Liver (tissue), 8 donors: ENCODE measurements at regions not wholly inside any gene's neighbourhood (a gene's known extent, or its start where the extent isn't known, plus 50 kb on each side); places are given as distances from the start of the nearest gene placed in this dataset.

Source experiments
- DNase-seq: peaks from one replicate; pipeline ENCODE4 v3.0.0-alpha.2; 2017; ENCODE audit warnings: low spot score
- H3K27ac ChIP-seq, 2 donors: one replicate each; pipeline ENCODE4 v1.7.0; 2013; ENCODE audit warnings: inconsistent platforms in 2 of 2, low read length in 2 of 2, control low read depth in 1 of 2, low read depth in 1 of 2, mild to moderate bottlenecking in 1 of 2
- H3K27me3 ChIP-seq, 4 donors: one replicate each; pipeline versions ENCODE4 v1.6.1 to v1.7.0; 2013; ENCODE audit warnings: low read length in 3 of 4, inconsistent platforms in 1 of 4, mild to moderate bottlenecking in 1 of 4, moderate library complexity in 1 of 4; ENCODE audit not compliant: control insufficient read depth in 4 of 4, insufficient read depth in 4 of 4
- H3K36me3 ChIP-seq, 4 donors: one replicate each; pipeline versions ENCODE4 v1.6.1 to v1.7.0; 2013; ENCODE audit warnings: low read length in 3 of 4, mild to moderate bottlenecking in 3 of 4, low read depth in 1 of 4, moderate library complexity in 1 of 4; ENCODE audit not compliant: control insufficient read depth in 4 of 4, insufficient read depth in 3 of 4
- H3K4me1 ChIP-seq, 4 donors: one replicate each; pipeline versions ENCODE4 v1.6.1 to v1.7.0; 2013; ENCODE audit warnings: low read length in 3 of 4, mild to moderate bottlenecking in 3 of 4, moderate library complexity in 1 of 4; ENCODE audit not compliant: control insufficient read depth in 4 of 4, insufficient read depth in 4 of 4
- H3K4me3 ChIP-seq, 3 donors: one replicate each; pipeline versions ENCODE4 v1.6.1 to v1.7.0; 2013; ENCODE audit warnings: low read length in 3 of 3, control low read depth in 1 of 3, low read depth in 1 of 3, mild to moderate bottlenecking in 1 of 3
- H3K9ac ChIP-seq, 2 donors: one replicate each; pipeline ENCODE4 v1.7.0; 2013; ENCODE audit warnings: low read length in 2 of 2, mild to moderate bottlenecking in 2 of 2, moderate library complexity in 2 of 2, control low read depth in 1 of 2, low read depth in 1 of 2
- H3K9me3 ChIP-seq, 4 donors: one replicate each; pipeline versions ENCODE4 v1.6.1 to v1.7.0; 2013; ENCODE audit warnings: low read length in 3 of 4; ENCODE audit not compliant: control insufficient read depth in 4 of 4
- EGR1 ChIP-seq, 2 donors: IDR thresholded peaks; 2 replicates each; pipeline ENCODE4 v1.6.1; 2016 to 2018; ENCODE audit warnings: antibody characterized with exemption in 2 of 2, low read depth in 2 of 2
- FOXA1 ChIP-seq: IDR thresholded peaks from 2 replicates; pipeline ENCODE4 v1.6.1; 2016; ENCODE audit warnings: antibody characterized with exemption
- FOXA2 ChIP-seq: IDR thresholded peaks from 2 replicates; pipeline ENCODE4 v1.6.1; 2016; ENCODE audit warnings: antibody characterized with exemption
- GABPA ChIP-seq, 2 donors: IDR thresholded peaks in 1 of 2; conservative IDR thresholded peaks in 1 of 2; 2 replicates each; pipeline ENCODE4 v1.6.1; 2016; ENCODE audit warnings: antibody characterized with exemption in 2 of 2, mild to moderate bottlenecking in 1 of 2, moderate library complexity in 1 of 2
- HNF4G ChIP-seq: IDR thresholded peaks from 2 replicates; pipeline ENCODE4 v1.6.1; 2016; ENCODE audit warnings: antibody characterized with exemption
- NR2F2 ChIP-seq: IDR thresholded peaks from 2 replicates; pipeline ENCODE4 v1.6.1; 2016; ENCODE audit warnings: antibody characterized with exemption
- RAD21 ChIP-seq, 2 donors: IDR thresholded peaks; 2 replicates each; pipeline ENCODE4 v1.6.1; 2016; ENCODE audit warnings: antibody characterized with exemption in 2 of 2, mild to moderate bottlenecking in 2 of 2
- RXRA ChIP-seq, 2 donors: IDR thresholded peaks; 2 replicates each; pipeline ENCODE4 v1.6.1; 2017 to 2018; ENCODE audit warnings: antibody characterized with exemption in 2 of 2, mild to moderate bottlenecking in 1 of 2
- SP1 ChIP-seq: IDR thresholded peaks from 2 replicates; pipeline ENCODE4 v1.6.1; 2018; ENCODE audit warnings: antibody characterized with exemption, mild to moderate bottlenecking
- TAF1 ChIP-seq: conservative IDR thresholded peaks from 2 replicates; pipeline ENCODE4 v1.6.1; 2016; ENCODE audit warnings: antibody characterized with exemption, mild to moderate bottlenecking
- WGBS: extraction: QIAGEN DNeasy Blood & Tissue Kit; methylation state at CpG from one replicate; pipeline ENCODE4 v1.1.7; 2013; 5-methylcytosine and 5-hydroxymethylcytosine counted together
- TF ChIP-seq, protein P1 (sequence below): IDR thresholded peaks from 2 replicates; pipeline ENCODE4 v1.6.1; 2016; ENCODE audit warnings: antibody characterized with exemption, mild to moderate bottlenecking
- TF ChIP-seq, protein P2 (sequence below): IDR thresholded peaks from 2 replicates; pipeline ENCODE4 v1.6.1; 2016; ENCODE audit warnings: antibody characterized with exemption
- TF ChIP-seq, protein P3 (sequence below): IDR thresholded peaks from 2 replicates; pipeline ENCODE4 v1.6.1; 2016; ENCODE audit warnings: antibody characterized with exemption
- TF ChIP-seq, protein P4 (sequence below): IDR thresholded peaks from 2 replicates; pipeline ENCODE4 v1.6.1; 2016; ENCODE audit warnings: antibody characterized with exemption
- TF ChIP-seq, protein P5 (sequence below): fragments of 150-350 bp; IDR thresholded peaks from 2 replicates; pipeline ENCODE4 v1.5.1; 2017; ENCODE audit warnings: improper control_type of control experiment, low read depth, low read length; ENCODE audit not compliant: missing input control
- donor health status: healthy.
- donor health status: healthy.
- donor health status: healthy.
- donor health status: healthy.
- donor health status: healthy.

DNA sequence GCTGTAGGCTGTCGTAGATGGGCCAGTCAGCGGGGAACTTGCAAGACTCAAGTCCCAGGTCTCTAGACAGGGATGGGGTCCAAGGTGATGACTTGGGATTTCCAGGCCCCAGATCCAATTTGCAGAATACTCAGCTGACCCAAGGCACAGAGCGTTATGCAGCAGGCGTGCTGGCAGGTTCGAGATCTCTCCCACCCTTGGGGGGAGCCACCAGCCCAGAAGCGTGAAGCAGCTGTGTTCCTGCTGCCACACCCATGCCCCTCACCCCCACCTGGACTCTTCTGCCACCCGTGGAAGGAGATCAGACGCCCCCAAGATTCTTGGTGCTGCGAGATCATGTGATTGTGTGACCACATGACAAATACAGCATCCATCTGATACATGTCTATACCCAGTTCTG, 142.6 kb downstream of the BRD1 start:
- Histone ChIP-seq H3K27ac (no peak overlapping the region), H3K36me3 (no peaks in the 10 kb centered on the region), H3K4me1 (no peaks in the 10 kb centered on the region), H3K9ac (no peak overlapping the region), H3K4me3 (no peak overlapping the region), H3K9me3 (no peaks in the 10 kb centered on the region), H3K27me3 (peaks cover 0 to 3% (median 0%) of the 10 kb centered on the region in 4 donors)
- TF ChIP-seq, protein P1, sequence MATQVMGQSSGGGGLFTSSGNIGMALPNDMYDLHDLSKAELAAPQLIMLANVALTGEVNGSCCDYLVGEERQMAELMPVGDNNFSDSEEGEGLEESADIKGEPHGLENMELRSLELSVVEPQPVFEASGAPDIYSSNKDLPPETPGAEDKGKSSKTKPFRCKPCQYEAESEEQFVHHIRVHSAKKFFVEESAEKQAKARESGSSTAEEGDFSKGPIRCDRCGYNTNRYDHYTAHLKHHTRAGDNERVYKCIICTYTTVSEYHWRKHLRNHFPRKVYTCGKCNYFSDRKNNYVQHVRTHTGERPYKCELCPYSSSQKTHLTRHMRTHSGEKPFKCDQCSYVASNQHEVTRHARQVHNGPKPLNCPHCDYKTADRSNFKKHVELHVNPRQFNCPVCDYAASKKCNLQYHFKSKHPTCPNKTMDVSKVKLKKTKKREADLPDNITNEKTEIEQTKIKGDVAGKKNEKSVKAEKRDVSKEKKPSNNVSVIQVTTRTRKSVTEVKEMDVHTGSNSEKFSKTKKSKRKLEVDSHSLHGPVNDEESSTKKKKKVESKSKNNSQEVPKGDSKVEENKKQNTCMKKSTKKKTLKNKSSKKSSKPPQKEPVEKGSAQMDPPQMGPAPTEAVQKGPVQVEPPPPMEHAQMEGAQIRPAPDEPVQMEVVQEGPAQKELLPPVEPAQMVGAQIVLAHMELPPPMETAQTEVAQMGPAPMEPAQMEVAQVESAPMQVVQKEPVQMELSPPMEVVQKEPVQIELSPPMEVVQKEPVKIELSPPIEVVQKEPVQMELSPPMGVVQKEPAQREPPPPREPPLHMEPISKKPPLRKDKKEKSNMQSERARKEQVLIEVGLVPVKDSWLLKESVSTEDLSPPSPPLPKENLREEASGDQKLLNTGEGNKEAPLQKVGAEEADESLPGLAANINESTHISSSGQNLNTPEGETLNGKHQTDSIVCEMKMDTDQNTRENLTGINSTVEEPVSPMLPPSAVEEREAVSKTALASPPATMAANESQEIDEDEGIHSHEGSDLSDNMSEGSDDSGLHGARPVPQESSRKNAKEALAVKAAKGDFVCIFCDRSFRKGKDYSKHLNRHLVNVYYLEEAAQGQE = no peak
- no peak for TF ChIP-seq HNF4G
- TF ChIP-seq FOXA1 = no peak
- no peak for TF ChIP-seq GABPA (IDR thresholded peaks at IDR 0.05 in 1 of 2, conservative IDR thresholded peaks at IDR 0.05 in 1 of 2)
- TF ChIP-seq RAD21 (IDR thresholded peaks at IDR 0.05) = no peak
- TF ChIP-seq, protein P2, sequence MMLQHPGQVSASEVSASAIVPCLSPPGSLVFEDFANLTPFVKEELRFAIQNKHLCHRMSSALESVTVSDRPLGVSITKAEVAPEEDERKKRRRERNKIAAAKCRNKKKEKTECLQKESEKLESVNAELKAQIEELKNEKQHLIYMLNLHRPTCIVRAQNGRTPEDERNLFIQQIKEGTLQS = no peak
- no peak for TF ChIP-seq SP1
- TF ChIP-seq, protein P3, sequence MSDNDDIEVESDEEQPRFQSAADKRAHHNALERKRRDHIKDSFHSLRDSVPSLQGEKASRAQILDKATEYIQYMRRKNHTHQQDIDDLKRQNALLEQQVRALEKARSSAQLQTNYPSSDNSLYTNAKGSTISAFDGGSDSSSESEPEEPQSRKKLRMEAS = no peak
- TF ChIP-seq, protein P4, sequence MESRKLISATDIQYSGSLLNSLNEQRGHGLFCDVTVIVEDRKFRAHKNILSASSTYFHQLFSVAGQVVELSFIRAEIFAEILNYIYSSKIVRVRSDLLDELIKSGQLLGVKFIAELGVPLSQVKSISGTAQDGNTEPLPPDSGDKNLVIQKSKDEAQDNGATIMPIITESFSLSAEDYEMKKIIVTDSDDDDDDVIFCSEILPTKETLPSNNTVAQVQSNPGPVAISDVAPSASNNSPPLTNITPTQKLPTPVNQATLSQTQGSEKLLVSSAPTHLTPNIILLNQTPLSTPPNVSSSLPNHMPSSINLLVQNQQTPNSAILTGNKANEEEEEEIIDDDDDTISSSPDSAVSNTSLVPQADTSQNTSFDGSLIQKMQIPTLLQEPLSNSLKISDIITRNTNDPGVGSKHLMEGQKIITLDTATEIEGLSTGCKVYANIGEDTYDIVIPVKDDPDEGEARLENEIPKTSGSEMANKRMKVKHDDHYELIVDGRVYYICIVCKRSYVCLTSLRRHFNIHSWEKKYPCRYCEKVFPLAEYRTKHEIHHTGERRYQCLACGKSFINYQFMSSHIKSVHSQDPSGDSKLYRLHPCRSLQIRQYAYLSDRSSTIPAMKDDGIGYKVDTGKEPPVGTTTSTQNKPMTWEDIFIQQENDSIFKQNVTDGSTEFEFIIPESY = no peak
- TF ChIP-seq TAF1 = no peak
- no peak for TF ChIP-seq RXRA (IDR thresholded peaks at IDR 0.05)
- TF ChIP-seq, protein P5, sequence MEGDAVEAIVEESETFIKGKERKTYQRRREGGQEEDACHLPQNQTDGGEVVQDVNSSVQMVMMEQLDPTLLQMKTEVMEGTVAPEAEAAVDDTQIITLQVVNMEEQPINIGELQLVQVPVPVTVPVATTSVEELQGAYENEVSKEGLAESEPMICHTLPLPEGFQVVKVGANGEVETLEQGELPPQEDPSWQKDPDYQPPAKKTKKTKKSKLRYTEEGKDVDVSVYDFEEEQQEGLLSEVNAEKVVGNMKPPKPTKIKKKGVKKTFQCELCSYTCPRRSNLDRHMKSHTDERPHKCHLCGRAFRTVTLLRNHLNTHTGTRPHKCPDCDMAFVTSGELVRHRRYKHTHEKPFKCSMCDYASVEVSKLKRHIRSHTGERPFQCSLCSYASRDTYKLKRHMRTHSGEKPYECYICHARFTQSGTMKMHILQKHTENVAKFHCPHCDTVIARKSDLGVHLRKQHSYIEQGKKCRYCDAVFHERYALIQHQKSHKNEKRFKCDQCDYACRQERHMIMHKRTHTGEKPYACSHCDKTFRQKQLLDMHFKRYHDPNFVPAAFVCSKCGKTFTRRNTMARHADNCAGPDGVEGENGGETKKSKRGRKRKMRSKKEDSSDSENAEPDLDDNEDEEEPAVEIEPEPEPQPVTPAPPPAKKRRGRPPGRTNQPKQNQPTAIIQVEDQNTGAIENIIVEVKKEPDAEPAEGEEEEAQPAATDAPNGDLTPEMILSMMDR = no peak
- no peak for TF ChIP-seq EGR1 (IDR thresholded peaks at IDR 0.05; ENCODE audit: low read depth in 2 of 2)
- 72% methylated on average over 9 of the region's 9 CpGs for WGBS
- DNase-seq = no peak

DNA sequence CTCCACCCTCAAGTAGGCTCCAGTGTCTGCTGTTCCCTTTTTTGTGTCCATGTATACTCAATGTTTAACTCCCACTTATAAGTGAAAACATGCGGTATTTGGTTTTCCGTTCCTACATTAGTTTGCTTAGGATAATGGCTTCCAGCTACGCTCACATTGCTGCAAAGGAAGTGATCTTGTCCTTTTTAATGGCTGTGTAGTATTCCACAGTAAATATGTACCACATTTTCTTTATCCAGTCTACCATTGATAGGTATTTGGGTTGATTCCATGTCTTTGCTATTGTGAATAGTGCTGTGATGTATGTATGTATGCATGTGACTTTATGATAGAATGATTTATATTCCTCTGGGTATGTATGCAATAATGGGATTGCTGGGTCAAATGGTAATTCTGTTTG, 144.6 kb downstream of the BRD1 start:
- DNase-seq = no peak
- Histone ChIP-seq H3K4me3 (no peak overlapping the region), H3K9ac (no peak overlapping the region), H3K4me1 (no peaks in the 10 kb centered on the region), H3K9me3 (no peaks in the 10 kb centered on the region), H3K27ac (no peak overlapping the region), H3K27me3 (peaks cover 0 to 3% (median 0%) of the 10 kb centered on the region in 4 donors), H3K36me3 (no peaks in the 10 kb centered on the region)
- 84% methylated on average over 3 of the region's 3 CpGs for WGBS
- TF ChIP-seq, protein P5 = no peak
- no peak for TF ChIP-seq NR2F2
- TF ChIP-seq, protein P4 = no peak
- TF ChIP-seq, protein P2 = no peak
- TF ChIP-seq FOXA2 = no peak
- TF ChIP-seq GABPA (IDR thresholded peaks at IDR 0.05 in 1 of 2, conservative IDR thresholded peaks at IDR 0.05 in 1 of 2) = no peak
- no peak for TF ChIP-seq HNF4G
- no peak for TF ChIP-seq SP1
- TF ChIP-seq, protein P3 = no peak
